Nephron (organoid): ENCODE measurements at regions not wholly inside any gene's neighbourhood (a gene's known extent, or its start where the extent isn't known, plus 50 kb on each side); places are given as distances from the start of the nearest gene placed in this dataset.
"Not testable (repeated sequence)": the region's sequence is repeated elsewhere in the genome, so short reads cannot be mapped to it uniquely, and the experiment has no call there.

Experiments
- H3K27ac Mint-ChIP-seq, 3 experiments: 2 replicates each; pipeline ENCODE4 v1.8.0; 2020; ENCODE audit warnings: mixed read lengths in 3 of 3, mild to moderate bottlenecking in 2 of 3, moderate library complexity in 1 of 3
- H3K27me3 Mint-ChIP-seq: 2 replicates; pipeline ENCODE4 v1.8.0; 2021; ENCODE audit warnings: low read depth, mild to moderate bottlenecking, moderate library complexity, mixed read lengths
- H3K36me3 Mint-ChIP-seq: 2 replicates; pipeline ENCODE4 v1.8.0; 2020; ENCODE audit warnings: low read depth, mixed read lengths
- H3K4me1 Mint-ChIP-seq: 2 replicates; pipeline ENCODE4 v1.8.0; 2020; ENCODE audit warnings: mixed read lengths
- H3K4me3 Mint-ChIP-seq, 3 experiments: 2 replicates each; pipeline ENCODE4 v1.8.0; 2020; ENCODE audit warnings: mild to moderate bottlenecking in 3 of 3, mixed read lengths in 3 of 3, moderate library complexity in 2 of 3
- H3K9me3 Mint-ChIP-seq: 2 replicates; pipeline ENCODE4 v1.8.0; 2020; ENCODE audit warnings: mixed read lengths
- CTCF ChIP-seq, 3 experiments: fragments of 200-600 bp; sonication (generic); IDR thresholded peaks; one replicate each; pipeline ENCODE4 v1.5.0; 2021; ENCODE audit warnings: antibody characterized with exemption in 3 of 3; ENCODE audit not compliant: unreplicated experiment in 3 of 3

GRCh38 chr4:64682481-64682880 is 273.2 kb upstream of the TECRL start:
- no peak for TF ChIP-seq CTCF (IDR thresholded peaks at IDR 0.05; ENCODE audit: unreplicated experiment in 3 of 3)
- Mint-ChIP-seq H3K27me3 (no peaks in the 10 kb centered on the region), H3K4me3 (no peak overlapping the region), H3K27ac (no peak overlapping the region), H3K36me3 (no peaks in the 10 kb centered on the region), H3K9me3 (peaks cover 5% of the 10 kb centered on the region), H3K4me1 (no peaks in the 10 kb centered on the region)

GRCh38 chr4:64673121-64673520 is 263.9 kb upstream of the TECRL start:
- not testable (repeated sequence) for H3K27me3 Mint-ChIP-seq, H3K4me3 Mint-ChIP-seq, H3K27ac Mint-ChIP-seq, H3K36me3 Mint-ChIP-seq, H3K4me1 Mint-ChIP-seq
- peaks cover 21% of the 10 kb centered on the region for H3K9me3 Mint-ChIP-seq

DNA sequence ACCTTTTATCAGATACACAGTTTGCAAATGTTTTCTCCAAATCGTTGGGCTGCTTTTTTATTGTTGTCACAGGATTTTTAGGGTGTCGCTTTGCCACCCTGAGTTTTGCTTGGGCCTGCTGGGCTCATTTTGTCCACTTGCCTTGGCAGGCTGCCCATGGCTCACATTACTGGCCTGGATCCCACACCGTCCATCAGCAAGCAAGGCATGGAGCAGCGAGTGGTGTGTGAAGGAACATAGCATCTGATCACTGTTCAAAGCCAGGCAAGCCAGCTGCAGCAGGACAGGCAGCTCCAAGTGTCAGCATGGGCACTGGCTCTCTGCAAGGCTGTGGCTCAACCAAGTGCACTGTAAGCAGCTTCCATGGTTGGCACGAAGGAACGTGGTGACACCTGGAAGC is 261.4 kb upstream of the TECRL start:
- no peak overlapping the region for H3K4me3 Mint-ChIP-seq
- H3K27me3 Mint-ChIP-seq, result no peaks in the 10 kb centered on the region
- no peak overlapping the region for H3K27ac Mint-ChIP-seq

GRCh38 chr4:64643841-64644240 is 234.6 kb upstream of the TECRL start:
- Mint-ChIP-seq H3K4me3 (no peak overlapping the region), H3K27me3 (no peaks in the 10 kb centered on the region), H3K9me3 (no peaks in the 10 kb centered on the region), H3K27ac (no peak overlapping the region), H3K4me1 (no peaks in the 10 kb centered on the region), H3K36me3 (no peaks in the 10 kb centered on the region)
- TF ChIP-seq CTCF (IDR thresholded peaks at IDR 0.05; ENCODE audit: unreplicated experiment in 3 of 3), result no peak

More for the DNA sequence above, 261.4 kb upstream of the TECRL start:
- no peak for TF ChIP-seq CTCF (IDR thresholded peaks at IDR 0.05; ENCODE audit: unreplicated experiment in 3 of 3)
- no peaks in the 10 kb centered on the region for H3K4me1 Mint-ChIP-seq
- peaks cover 7% of the 10 kb centered on the region for H3K9me3 Mint-ChIP-seq
- H3K36me3 Mint-ChIP-seq, result no peaks in the 10 kb centered on the region

- no peaks in the 10 kb centered on the region for H3K27me3 Mint-ChIP-seq
- H3K4me1 Mint-ChIP-seq, result no peaks in the 10 kb centered on the region
- no peaks in the 10 kb centered on the region for H3K9me3 Mint-ChIP-seq
- H3K4me3 Mint-ChIP-seq, result no peak overlapping the region
- no peaks in the 10 kb centered on the region for H3K36me3 Mint-ChIP-seq
- no peak overlapping the region for H3K27ac Mint-ChIP-seq
- no peak for TF ChIP-seq CTCF (IDR thresholded peaks at IDR 0.05; ENCODE audit: unreplicated experiment in 3 of 3)
Observed at GRCh38 chr4:64642936-64643335, 233.7 kb upstream of the TECRL start.

DNA sequence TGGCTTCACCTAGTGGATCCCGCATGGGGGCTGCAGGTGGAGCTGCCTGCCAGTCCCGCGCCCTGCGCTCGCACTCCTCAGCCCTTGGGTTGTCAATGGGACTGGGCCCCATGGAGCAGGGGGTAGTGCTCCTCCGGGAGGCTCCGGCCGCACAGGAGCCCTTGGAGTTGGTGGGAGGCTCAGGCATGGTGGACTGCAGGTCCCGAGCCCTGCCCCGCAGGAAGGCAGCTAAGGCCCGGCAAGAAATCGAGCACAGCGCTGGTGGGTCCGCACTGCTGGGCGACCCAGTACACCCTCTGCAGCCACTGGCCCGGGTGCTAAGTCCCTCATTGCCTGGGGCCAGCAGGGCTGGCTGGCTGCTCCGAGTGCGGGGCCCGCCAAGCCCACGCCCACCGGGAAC is 231.2 kb upstream of the TECRL start:
- H3K4me1 Mint-ChIP-seq, H3K4me3 Mint-ChIP-seq, H3K27ac Mint-ChIP-seq: not testable (repeated sequence)

GRCh38 chr4:64625438-64625837 is 216.2 kb upstream of the TECRL start:
- TF ChIP-seq CTCF (IDR thresholded peaks at IDR 0.05; ENCODE audit: unreplicated experiment in 3 of 3), result no peak
- H3K9me3 Mint-ChIP-seq, result no peaks in the 10 kb centered on the region
- H3K27me3 Mint-ChIP-seq, result no peaks in the 10 kb centered on the region
- H3K36me3 Mint-ChIP-seq, result no peaks in the 10 kb centered on the region
- H3K27ac Mint-ChIP-seq, result no peak overlapping the region
- H3K4me1 Mint-ChIP-seq, result no peaks in the 10 kb centered on the region
- no peak overlapping the region for H3K4me3 Mint-ChIP-seq

More for the DNA sequence above, 231.2 kb upstream of the TECRL start:
- not testable (repeated sequence) for H3K27me3 Mint-ChIP-seq, H3K36me3 Mint-ChIP-seq, H3K9me3 Mint-ChIP-seq
